Stimulated activated naive CD8-positive, alpha-beta T cell treated with anti-CD3 and anti-CD28 coated beads, Interleukin-15, Interleukin-2, amounts not matched to agents 100 ng/mL and 50 ng/mL, for 24 hours (primary cell): ENCODE measurements at regions not wholly inside any gene's neighbourhood (a gene's known extent, or its start where the extent isn't known, plus 50 kb on each side); places are given as distances from the start of the nearest gene placed in this dataset.
"Not testable (repeated sequence)": the region's sequence is repeated elsewhere in the genome, so short reads cannot be mapped to it uniquely, and the experiment has no call there.

Experiments used
- H3K27ac Mint-ChIP-seq: one replicate; pipeline ENCODE4 v1.8.0; 2021; ENCODE audit warnings: mild to moderate bottlenecking, mixed read lengths
- H3K27me3 Mint-ChIP-seq: one replicate; pipeline ENCODE4 v1.8.0; 2021; ENCODE audit warnings: mixed read lengths
- H3K36me3 Mint-ChIP-seq: one replicate; pipeline ENCODE4 v1.8.0; 2021; ENCODE audit warnings: low read depth, mixed read lengths
- H3K4me1 Mint-ChIP-seq: one replicate; pipeline ENCODE4 v1.8.0; 2021; ENCODE audit warnings: low read depth, mixed read lengths
- H3K4me3 Mint-ChIP-seq: one replicate; pipeline ENCODE4 v1.8.0; 2021; ENCODE audit warnings: mild to moderate bottlenecking, mixed read lengths
- H3K9me3 Mint-ChIP-seq: one replicate; pipeline ENCODE4 v1.8.0; 2021; ENCODE audit warnings: mixed read lengths

DNA sequence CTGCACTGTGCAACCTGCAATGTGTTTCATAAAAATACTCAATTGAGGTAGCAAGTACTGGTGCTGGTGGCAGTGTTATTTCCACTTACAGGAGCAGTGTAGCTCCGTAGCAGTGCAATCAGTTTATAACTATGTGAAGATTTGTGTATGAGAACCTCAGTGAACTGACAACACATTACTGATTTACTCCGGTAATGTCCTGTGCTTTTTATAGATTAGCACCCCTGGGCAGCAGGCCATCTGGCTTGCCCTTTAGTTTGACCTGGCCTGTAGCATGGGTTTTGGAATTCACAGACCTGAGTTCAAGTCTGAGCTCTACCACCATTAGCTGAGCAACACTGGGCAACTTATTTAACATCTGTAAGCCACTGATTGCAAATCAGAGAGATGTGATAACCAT, 78.6 kb upstream of the GBA3 start:
- Mint-ChIP-seq H3K9me3 (peaks cover 6% of the 10 kb centered on the region), H3K27ac (no peak overlapping the region), H3K27me3 (no peaks in the 10 kb centered on the region), H3K36me3 (no peaks in the 10 kb centered on the region), H3K4me1 (peaks cover 14% of the 10 kb centered on the region), H3K4me3 (no peak overlapping the region)

DNA sequence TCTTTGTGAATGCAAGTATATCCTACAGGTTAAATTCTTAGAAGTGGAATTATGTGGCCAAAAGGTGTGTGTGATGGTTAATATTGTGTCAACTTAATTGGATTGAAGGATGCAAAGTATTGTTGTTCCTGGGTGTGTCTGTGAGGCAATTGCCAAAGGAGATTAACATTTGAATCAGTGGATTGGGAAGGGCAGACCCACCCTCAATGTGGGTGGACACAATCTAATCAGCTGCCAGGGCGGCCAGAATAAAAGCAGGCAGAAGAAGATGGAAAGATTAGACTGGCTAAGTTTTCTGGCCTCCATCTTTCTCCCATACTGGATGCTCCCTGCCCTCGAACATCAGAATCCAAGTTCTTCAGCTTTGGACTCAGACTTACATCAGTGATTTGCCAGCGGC, 76.2 kb upstream of the GBA3 start:
- H3K9me3 Mint-ChIP-seq, result no peaks in the 10 kb centered on the region
- no peaks in the 10 kb centered on the region for H3K4me1 Mint-ChIP-seq
- H3K27me3 Mint-ChIP-seq, result no peaks in the 10 kb centered on the region
- H3K27ac Mint-ChIP-seq, result no peak overlapping the region
- no peaks in the 10 kb centered on the region for H3K36me3 Mint-ChIP-seq
- no peak overlapping the region for H3K4me3 Mint-ChIP-seq

DNA sequence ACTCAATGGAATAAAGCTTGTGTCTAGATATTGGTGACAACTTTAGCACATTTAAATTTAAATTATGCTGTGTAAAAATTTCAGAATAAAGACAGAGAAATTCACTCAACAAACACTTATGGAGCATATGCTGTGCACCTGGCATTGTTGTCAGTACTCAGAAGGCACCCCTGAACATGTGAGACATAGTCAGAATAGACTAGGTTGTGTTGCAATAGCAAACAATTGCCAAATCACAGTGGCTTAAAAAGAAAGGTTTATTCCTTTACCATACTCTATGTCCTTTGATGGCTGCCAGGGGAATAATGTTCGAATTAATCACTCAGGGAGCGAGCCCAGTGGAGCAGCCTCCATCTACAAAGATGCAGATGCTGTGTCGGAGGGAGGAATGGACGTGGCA, 72.6 kb upstream of the GBA3 start:
- H3K4me1 Mint-ChIP-seq, H3K27me3 Mint-ChIP-seq, H3K36me3 Mint-ChIP-seq, H3K9me3 Mint-ChIP-seq, H3K4me3 Mint-ChIP-seq, H3K27ac Mint-ChIP-seq: not testable (repeated sequence)

DNA sequence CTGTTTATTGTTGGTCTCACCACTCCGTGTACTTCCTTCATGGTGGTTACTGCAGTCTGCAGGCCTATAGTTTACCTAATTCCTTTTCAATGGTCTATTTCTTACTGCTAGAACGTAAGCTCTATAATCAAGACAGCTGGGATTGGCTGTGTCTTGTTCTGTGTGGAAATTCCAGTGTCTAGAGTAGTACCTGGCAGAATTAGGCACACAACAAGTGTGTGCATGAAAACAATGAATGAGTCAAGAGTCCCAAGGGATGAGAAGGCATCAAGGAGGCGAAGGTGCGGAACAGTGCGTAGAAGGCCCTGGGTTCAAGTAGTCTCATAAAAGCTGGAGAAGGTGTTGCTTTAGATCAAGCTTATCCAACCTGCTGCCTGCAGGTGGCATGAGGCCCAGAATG, 70.8 kb upstream of the GBA3 start:
- not testable (repeated sequence) for H3K4me1 Mint-ChIP-seq, H3K4me3 Mint-ChIP-seq, H3K27ac Mint-ChIP-seq, H3K27me3 Mint-ChIP-seq, H3K36me3 Mint-ChIP-seq, H3K9me3 Mint-ChIP-seq

DNA sequence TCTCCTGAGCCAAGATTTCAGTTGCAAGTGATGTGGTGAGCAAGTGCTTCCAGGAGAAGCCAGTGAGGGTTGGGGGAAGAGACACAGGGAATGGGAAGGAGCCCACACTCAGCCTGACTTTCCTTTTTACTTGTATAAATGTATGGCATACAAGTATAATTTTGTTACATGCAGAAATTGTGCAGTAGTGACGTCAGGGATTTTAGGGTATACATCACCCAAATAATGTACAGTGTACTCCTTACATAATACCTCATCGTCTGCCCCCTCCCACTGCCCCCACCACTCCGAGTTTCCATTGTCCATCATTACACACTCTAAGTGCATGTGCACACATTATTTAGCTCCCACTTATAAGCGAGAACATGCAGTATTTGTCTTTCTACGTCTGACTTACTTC, 68.7 kb upstream of the GBA3 start:
- H3K36me3 Mint-ChIP-seq, H3K27ac Mint-ChIP-seq, H3K27me3 Mint-ChIP-seq, H3K4me3 Mint-ChIP-seq, H3K4me1 Mint-ChIP-seq, H3K9me3 Mint-ChIP-seq: not testable (repeated sequence)

DNA sequence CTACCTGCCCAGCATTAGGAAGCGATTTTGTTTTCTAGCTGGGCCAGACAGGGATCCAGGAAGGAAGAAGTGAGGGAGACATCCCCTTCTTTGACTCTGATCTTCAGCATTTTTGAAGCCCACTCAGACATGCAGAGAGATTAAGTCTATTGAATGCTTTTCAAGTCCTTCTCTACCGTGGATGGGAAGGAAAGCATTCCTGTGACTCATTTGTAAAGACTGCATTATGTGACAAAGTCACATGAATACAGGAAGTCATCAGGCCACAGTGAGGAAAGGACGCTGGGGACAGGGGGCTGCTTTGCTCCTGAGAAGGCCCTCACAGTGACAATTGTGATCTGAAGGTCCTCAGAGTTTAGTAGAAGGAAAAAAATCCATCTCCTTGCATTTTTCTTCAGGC, 67.4 kb upstream of the GBA3 start:
- no peaks in the 10 kb centered on the region for H3K9me3 Mint-ChIP-seq
- no peak overlapping the region for H3K27ac Mint-ChIP-seq
- no peak overlapping the region for H3K4me3 Mint-ChIP-seq
- H3K27me3 Mint-ChIP-seq, result no peaks in the 10 kb centered on the region
- no peaks in the 10 kb centered on the region for H3K4me1 Mint-ChIP-seq
- no peaks in the 10 kb centered on the region for H3K36me3 Mint-ChIP-seq

DNA sequence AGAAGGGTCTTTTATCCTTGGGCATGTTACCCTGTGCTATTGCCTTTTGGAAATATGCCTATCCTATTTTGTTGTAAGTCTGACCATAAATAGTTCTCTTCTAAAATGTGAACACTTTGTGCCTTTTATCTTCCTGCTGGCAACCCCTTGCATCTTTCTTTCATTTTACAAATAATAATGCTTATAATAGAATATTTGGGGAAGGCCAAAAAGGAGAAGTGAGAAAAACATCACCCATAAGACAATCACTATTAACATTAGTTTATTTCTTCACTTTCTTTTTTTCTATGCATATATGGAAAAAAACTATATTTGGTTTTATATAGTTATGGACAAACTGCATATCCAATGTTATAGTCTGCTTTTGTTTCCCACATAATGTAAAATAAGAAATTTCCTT, 64.9 kb upstream of the GBA3 start:
- not testable (repeated sequence) for H3K4me3 Mint-ChIP-seq, H3K9me3 Mint-ChIP-seq, H3K27me3 Mint-ChIP-seq, H3K36me3 Mint-ChIP-seq, H3K27ac Mint-ChIP-seq, H3K4me1 Mint-ChIP-seq

DNA sequence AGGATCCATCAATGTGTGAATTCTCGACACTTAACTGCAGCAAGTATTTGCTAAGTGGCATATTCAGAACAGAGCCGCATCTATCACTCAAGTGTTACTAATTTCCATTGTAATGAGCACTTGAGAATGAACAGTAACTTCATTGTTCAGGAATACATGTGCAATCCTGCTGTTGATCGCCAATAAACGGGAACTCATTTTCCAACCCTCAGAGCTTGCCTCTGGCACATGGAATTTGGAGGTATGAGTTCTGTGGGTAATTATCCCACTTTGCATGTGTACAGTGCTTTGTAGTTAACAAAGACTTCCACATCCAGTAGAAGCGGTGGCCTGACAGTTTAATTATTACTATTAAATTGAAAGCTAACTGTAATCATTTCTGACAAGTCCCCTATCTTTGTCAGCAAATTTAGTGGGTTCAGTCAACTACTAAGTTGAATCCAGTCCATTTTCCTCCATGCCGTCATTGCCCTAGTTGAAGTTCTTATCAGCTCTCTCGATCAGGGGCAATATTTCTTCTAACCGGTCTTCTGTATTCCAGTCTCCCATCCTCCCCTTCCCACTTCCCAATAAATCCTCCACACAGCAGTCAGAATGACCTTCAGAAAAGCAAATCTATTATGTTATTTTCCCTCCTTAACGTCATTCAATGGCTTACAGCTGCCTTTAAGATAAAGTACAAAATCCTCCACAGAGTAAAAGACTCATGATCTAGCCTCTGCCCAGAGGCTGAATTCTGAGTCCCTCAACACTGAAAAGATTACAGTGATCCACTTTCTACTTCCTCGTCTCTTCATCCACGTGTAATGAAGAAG, 62.4 kb upstream of the GBA3 start:
- H3K36me3 Mint-ChIP-seq, result not testable (repeated sequence)

DNA sequence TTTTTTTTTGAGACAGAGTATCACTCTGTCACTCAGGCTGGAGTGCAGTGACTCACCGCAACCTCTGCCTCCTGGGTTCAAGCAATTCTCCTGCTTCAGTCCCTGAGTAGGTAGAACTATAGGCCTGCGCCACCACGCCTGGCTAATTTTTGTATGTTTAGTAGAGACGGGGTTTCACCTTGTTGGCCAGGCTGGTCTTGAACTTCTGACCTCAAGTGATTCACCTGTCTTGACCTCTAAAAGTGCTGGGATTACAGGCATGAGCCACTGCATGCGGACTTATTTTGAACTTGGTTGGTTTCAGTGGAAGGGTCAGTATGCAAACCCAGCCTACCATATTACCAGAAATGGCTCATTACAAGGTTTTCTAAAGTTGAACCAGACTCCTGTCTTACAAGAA, 61.6 kb upstream of the GBA3 start:
- H3K9me3 Mint-ChIP-seq, H3K27ac Mint-ChIP-seq, H3K27me3 Mint-ChIP-seq, H3K4me3 Mint-ChIP-seq, H3K4me1 Mint-ChIP-seq, H3K36me3 Mint-ChIP-seq: not testable (repeated sequence)

More for the DNA sequence above, 62.4 kb upstream of the GBA3 start:
- H3K4me1 Mint-ChIP-seq, H3K4me3 Mint-ChIP-seq, H3K27me3 Mint-ChIP-seq, H3K27ac Mint-ChIP-seq, H3K9me3 Mint-ChIP-seq: not testable (repeated sequence)

DNA sequence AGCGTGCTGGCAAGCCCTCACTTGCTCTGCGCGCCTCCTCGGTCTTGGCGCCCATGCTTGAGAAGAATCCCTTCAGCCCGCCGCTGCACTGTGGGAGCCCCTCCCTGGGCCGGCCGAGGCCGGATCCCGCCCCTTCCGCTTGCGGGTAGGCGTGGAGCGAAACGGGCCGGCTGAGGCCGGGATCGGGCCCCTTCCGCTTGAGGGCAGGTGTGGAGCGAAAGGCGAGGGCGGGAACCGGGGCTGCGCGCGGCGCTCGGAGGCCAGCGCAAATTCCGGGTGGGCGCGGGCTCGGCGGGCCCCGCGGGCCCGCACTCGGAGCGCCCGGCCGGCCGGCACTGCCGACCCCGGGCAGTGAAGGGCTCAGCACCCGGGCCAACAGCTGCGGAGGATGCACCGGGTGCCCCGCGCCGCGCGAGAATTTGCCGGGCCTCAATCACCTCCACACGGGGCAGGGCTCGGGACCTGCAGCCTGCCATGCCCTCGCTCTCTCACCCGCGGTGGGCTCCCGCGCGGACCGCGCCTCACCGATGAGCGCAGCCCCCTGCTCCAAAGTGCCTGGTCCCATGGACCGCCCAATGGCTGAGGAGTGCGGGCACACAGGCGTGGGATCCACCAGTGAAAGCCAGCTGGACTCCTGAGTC, 58.1 kb upstream of the GBA3 start:
- Mint-ChIP-seq H3K9me3 (peaks cover 3% of the 10 kb centered on the region), H3K36me3 (no peaks in the 10 kb centered on the region), H3K27me3 (no peaks in the 10 kb centered on the region), H3K4me3 (no peak overlapping the region), H3K4me1 (no peaks in the 10 kb centered on the region), H3K27ac (no peak overlapping the region)

DNA sequence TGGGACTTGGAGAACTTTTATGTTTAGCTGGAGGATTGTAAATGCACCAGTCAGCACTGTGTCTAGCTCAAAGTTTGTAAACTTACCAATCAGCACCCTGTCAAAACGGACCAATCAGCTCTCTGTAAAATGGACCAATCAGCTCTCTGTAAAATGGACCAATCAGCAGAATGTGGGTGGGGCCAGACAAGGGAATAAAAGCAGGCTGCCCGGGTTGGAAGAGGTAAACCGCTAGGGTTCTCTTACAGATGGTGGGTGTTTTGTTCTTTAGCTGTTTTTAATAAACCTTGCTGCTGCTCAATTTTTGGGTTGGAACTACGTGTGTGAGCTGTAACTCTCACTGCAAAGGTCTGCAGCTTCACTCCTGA, 57.6 kb upstream of the GBA3 start:
- not testable (repeated sequence) for H3K9me3 Mint-ChIP-seq, H3K36me3 Mint-ChIP-seq, H3K4me1 Mint-ChIP-seq, H3K4me3 Mint-ChIP-seq, H3K27me3 Mint-ChIP-seq, H3K27ac Mint-ChIP-seq

DNA sequence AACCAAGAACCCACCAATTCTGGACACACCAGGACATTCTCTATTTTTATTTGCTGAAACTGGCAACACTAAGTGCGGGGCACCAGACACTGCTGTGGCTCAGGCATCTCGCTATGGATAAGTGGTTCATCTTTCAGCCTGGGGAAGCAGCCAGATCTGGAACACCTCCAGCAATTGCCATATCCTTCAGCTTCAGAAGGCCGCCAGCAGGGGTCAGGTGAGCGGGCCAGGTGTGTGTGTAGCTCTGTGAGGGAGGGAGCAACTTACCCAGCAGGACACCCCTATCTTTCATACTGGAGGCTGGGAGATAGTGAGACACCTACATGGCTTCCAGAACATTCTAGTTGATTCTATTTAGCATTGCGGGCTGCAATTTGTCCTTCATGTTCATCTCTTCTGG, 57.0 kb upstream of the GBA3 start:
- no peaks in the 10 kb centered on the region for H3K36me3 Mint-ChIP-seq
- H3K4me1 Mint-ChIP-seq, result no peaks in the 10 kb centered on the region
- no peak overlapping the region for H3K4me3 Mint-ChIP-seq
- no peaks in the 10 kb centered on the region for H3K27me3 Mint-ChIP-seq
- no peak overlapping the region for H3K27ac Mint-ChIP-seq
- H3K9me3 Mint-ChIP-seq, result peaks cover 10% of the 10 kb centered on the region

DNA sequence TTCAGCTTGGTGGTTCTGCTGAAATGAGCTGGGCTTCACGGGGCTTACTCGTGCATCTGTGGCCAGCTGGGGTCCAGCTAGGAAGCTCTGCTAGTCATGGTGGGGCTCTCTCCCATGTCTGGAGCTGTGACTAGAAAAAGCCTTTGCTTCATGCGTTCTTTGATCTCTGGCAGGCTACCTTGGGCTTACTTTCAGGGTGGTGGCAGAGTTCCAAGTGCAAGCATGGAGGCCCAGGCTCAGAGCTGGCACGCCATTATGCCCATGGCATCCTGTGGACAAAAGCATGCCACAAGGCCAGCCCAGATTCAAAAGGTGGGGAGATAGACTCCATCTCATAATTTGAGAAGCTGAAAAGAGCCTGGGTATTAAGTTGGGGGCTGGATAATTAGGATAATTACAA, 55.4 kb upstream of the GBA3 start:
- H3K27me3 Mint-ChIP-seq, result no peaks in the 10 kb centered on the region
- no peaks in the 10 kb centered on the region for H3K36me3 Mint-ChIP-seq
- peaks cover 11% of the 10 kb centered on the region for H3K9me3 Mint-ChIP-seq
- no peak overlapping the region for H3K4me3 Mint-ChIP-seq
- H3K4me1 Mint-ChIP-seq, result no peaks in the 10 kb centered on the region
- no peak overlapping the region for H3K27ac Mint-ChIP-seq
